ENCODE measurements at regions not wholly inside any gene's neighbourhood (a gene's known extent, or its start where the extent isn't known, plus 50 kb on each side); places are given as distances from the start of the nearest gene placed in this dataset.

- Histone ChIP-seq H3K27ac (ENCODE audit: low read depth, low read length) (no peak overlapping the region), H3K4me2 (ENCODE audit: low read length) (no peak overlapping the region), H4K20me1 (ENCODE audit: control insufficient read depth, insufficient read depth, low read depth, low read length) (no peaks in the 10 kb centered on the region), H3K4me1 (ENCODE audit: control insufficient read depth, low read length) (peaks cover 11% of the 10 kb centered on the region), H3K79me2 (ENCODE audit: control insufficient read depth, low read length) (no peaks in the 10 kb centered on the region), H3K4me3 (ENCODE audit: low read length) (no peak overlapping the region), H3K36me3 (ENCODE audit: control insufficient read depth, low read length) (no peaks in the 10 kb centered on the region), H3F3A (ENCODE audit: control insufficient read depth, insufficient read depth) (no peaks in the 10 kb centered on the region), H3K9me2 (replicated peaks; ENCODE audit: control insufficient read depth, low read length) (no peaks in the 10 kb centered on the region), H3K27me3 (ENCODE audit: control insufficient read depth, low read length) (peaks cover 26% of the 10 kb centered on the region), H3K9me3 (ENCODE audit: control insufficient read depth, insufficient read depth, low read length) (no peaks in the 10 kb centered on the region)
- TF ChIP-seq CTCF (IDR thresholded peaks at IDR 0.05; ENCODE audit: low read depth, low read length, poor library complexity, severe bottlenecking): no peak
- no peak for TF ChIP-seq EZH2phosphoT487 (IDR thresholded peaks at IDR 0.05; ENCODE audit: borderline replicate concordance, low read length)
These were observed 83.3 kb upstream of the DISP3 start for GRCh38 chr1:11395616-11396015.

- TF ChIP-seq CTCF (IDR thresholded peaks at IDR 0.05; ENCODE audit: low read depth, low read length, poor library complexity, severe bottlenecking): no peak
- peaks cover 15% of the 10 kb centered on the region; the same call in 1 of the 2 replicates for H3K27me3 ChIP-seq (ENCODE audit: control insufficient read depth, low read length)
- no peaks in the 10 kb centered on the region for H3K9me2 ChIP-seq (replicated peaks; ENCODE audit: control insufficient read depth, low read length)
- H3K4me2 ChIP-seq (ENCODE audit: low read length): no peak overlapping the region
- H3K4me1 ChIP-seq (ENCODE audit: control insufficient read depth, low read length): no peaks in the 10 kb centered on the region
- H3K4me3 ChIP-seq (ENCODE audit: low read length): no peak overlapping the region
- no peaks in the 10 kb centered on the region for H3F3A ChIP-seq (ENCODE audit: control insufficient read depth, insufficient read depth)
- no peaks in the 10 kb centered on the region for H3K36me3 ChIP-seq (ENCODE audit: control insufficient read depth, low read length)
- no peaks in the 10 kb centered on the region for H3K79me2 ChIP-seq (ENCODE audit: control insufficient read depth, low read length)
- no peaks in the 10 kb centered on the region for H4K20me1 ChIP-seq (ENCODE audit: control insufficient read depth, insufficient read depth, low read depth, low read length)
- H3K27ac ChIP-seq (ENCODE audit: low read depth, low read length): no peak overlapping the region
- no peaks in the 10 kb centered on the region for H3K9me3 ChIP-seq (ENCODE audit: control insufficient read depth, insufficient read depth, low read length)
These were observed 81.6 kb upstream of the DISP3 start for GRCh38 chr1:11397151-11397901.

- H3K4me1 ChIP-seq (ENCODE audit: control insufficient read depth, low read length): peaks cover 11% of the 10 kb centered on the region
- H3F3A ChIP-seq (ENCODE audit: control insufficient read depth, insufficient read depth): peaks cover 5% of the 10 kb centered on the region
- no peaks in the 10 kb centered on the region for H4K20me1 ChIP-seq (ENCODE audit: control insufficient read depth, insufficient read depth, low read depth, low read length)
- no peak for TF ChIP-seq CTCF (IDR thresholded peaks at IDR 0.05; ENCODE audit: low read depth, low read length, poor library complexity, severe bottlenecking)
- no peak for TF ChIP-seq EZH2phosphoT487 (IDR thresholded peaks at IDR 0.05; ENCODE audit: borderline replicate concordance, low read length)
- no peaks in the 10 kb centered on the region for H3K36me3 ChIP-seq (ENCODE audit: control insufficient read depth, low read length)
- H3K9me3 ChIP-seq (ENCODE audit: control insufficient read depth, insufficient read depth, low read length): no peaks in the 10 kb centered on the region
- H3K4me2 ChIP-seq (ENCODE audit: low read length): no peak overlapping the region
- no peaks in the 10 kb centered on the region for H3K9me2 ChIP-seq (replicated peaks; ENCODE audit: control insufficient read depth, low read length)
- H3K27me3 ChIP-seq (ENCODE audit: control insufficient read depth, low read length): peaks cover 7% of the 10 kb centered on the region; the same call in 1 of the 2 replicates
- no peak overlapping the region for H3K4me3 ChIP-seq (ENCODE audit: low read length)
- H3K27ac ChIP-seq (ENCODE audit: low read depth, low read length): no peak overlapping the region
- H3K79me2 ChIP-seq (ENCODE audit: control insufficient read depth, low read length): no peaks in the 10 kb centered on the region
These were observed 79.7 kb upstream of the DISP3 start for GRCh38 chr1:11399250-11399649.

Data from DOHH2 (cell line).